Activated naive CD8-positive, alpha-beta T cell treated with anti-CD3 and anti-CD28 coated beads for 36 hours (primary cell): ENCODE measurements at regions not wholly inside any gene's neighbourhood (a gene's known extent, or its start where the extent isn't known, plus 50 kb on each side); places are given as distances from the start of the nearest gene placed in this dataset.
"Not testable (repeated sequence)": the region's sequence is repeated elsewhere in the genome, so short reads cannot be mapped to it uniquely, and the experiment has no call there.

Experiments
- DNase-seq: peaks from one replicate; pipeline ENCODE4 v3.0.0; 2021
- H3K27ac Mint-ChIP-seq: one replicate; pipeline ENCODE4 v1.8.0; 2022; ENCODE audit warnings: mild to moderate bottlenecking, moderate library complexity, mixed read lengths
- H3K27me3 Mint-ChIP-seq: one replicate; pipeline ENCODE4 v1.8.0; 2022; ENCODE audit warnings: mild to moderate bottlenecking, mixed read lengths
- H3K36me3 Mint-ChIP-seq: one replicate; pipeline ENCODE4 v1.8.0; 2021; ENCODE audit warnings: mild to moderate bottlenecking, mixed read lengths
- H3K4me1 Mint-ChIP-seq: one replicate; pipeline ENCODE4 v1.8.0; 2021; ENCODE audit warnings: mixed read lengths
- H3K4me3 Mint-ChIP-seq: one replicate; pipeline ENCODE4 v1.8.0; 2022; ENCODE audit warnings: mild to moderate bottlenecking, moderate library complexity, mixed read lengths
- H3K9me3 Mint-ChIP-seq: one replicate; pipeline ENCODE4 v1.8.0; 2022; ENCODE audit warnings: mixed read lengths

GRCh38 chr6:137933696-137934095, 66.6 kb downstream of the TNFAIP3 start:
- H3K4me1 Mint-ChIP-seq = peaks cover 41% of the 10 kb centered on the region
- DNase-seq = no peak
- no peaks in the 10 kb centered on the region for H3K27me3 Mint-ChIP-seq
- H3K27ac Mint-ChIP-seq = no peak overlapping the region
- no peak overlapping the region for H3K4me3 Mint-ChIP-seq
- peaks cover 13% of the 10 kb centered on the region for H3K9me3 Mint-ChIP-seq
- H3K36me3 Mint-ChIP-seq = peaks cover 23% of the 10 kb centered on the region

- Mint-ChIP-seq H3K27ac (no peak overlapping the region), H3K4me1 (peaks cover 53% of the 10 kb centered on the region), H3K36me3 (peaks cover 29% of the 10 kb centered on the region), H3K4me3 (no peak overlapping the region), H3K9me3 (peaks cover 18% of the 10 kb centered on the region), H3K27me3 (no peaks in the 10 kb centered on the region)
- DNase-seq = no peak
These were observed 69.7 kb downstream of the TNFAIP3 start for GRCh38 chr6:137936798-137937197.

- peaks cover 29% of the 10 kb centered on the region for H3K36me3 Mint-ChIP-seq
- H3K27ac Mint-ChIP-seq = peak overlapping the region; percentile 66
- H3K4me3 Mint-ChIP-seq = no peak overlapping the region
- H3K27me3 Mint-ChIP-seq = no peaks in the 10 kb centered on the region
- H3K4me1 Mint-ChIP-seq = peaks cover 50% of the 10 kb centered on the region
- no peak for DNase-seq
- peaks cover 18% of the 10 kb centered on the region for H3K9me3 Mint-ChIP-seq
These were observed 70.8 kb downstream of the TNFAIP3 start for GRCh38 chr6:137937834-137938233.

- Mint-ChIP-seq H3K9me3 (peaks cover 18% of the 10 kb centered on the region), H3K36me3 (peaks cover 23% of the 10 kb centered on the region), H3K27ac (peak overlapping the region; percentile 61), H3K4me1 (peaks cover 43% of the 10 kb centered on the region), H3K4me3 (no peak overlapping the region), H3K27me3 (no peaks in the 10 kb centered on the region)
- DNase-seq = no peak
These were observed 71.8 kb downstream of the TNFAIP3 start for GRCh38 chr6:137938770-137939379.

- Mint-ChIP-seq H3K9me3 (peaks cover 12% of the 10 kb centered on the region), H3K27ac (no peak overlapping the region), H3K36me3 (peaks cover 15% of the 10 kb centered on the region), H3K27me3 (no peaks in the 10 kb centered on the region), H3K4me1 (peaks cover 51% of the 10 kb centered on the region), H3K4me3 (no peak overlapping the region)
- no peak for DNase-seq
These were observed 74.9 kb downstream of the TNFAIP3 start for GRCh38 chr6:137941995-137942394.

GRCh38 chr6:137942736-137943135, 75.7 kb downstream of the TNFAIP3 start:
- H3K27me3 Mint-ChIP-seq = no peaks in the 10 kb centered on the region
- DNase-seq = no peak
- no peak overlapping the region for H3K4me3 Mint-ChIP-seq
- H3K9me3 Mint-ChIP-seq = peaks cover 12% of the 10 kb centered on the region
- peaks cover 14% of the 10 kb centered on the region for H3K36me3 Mint-ChIP-seq
- peaks cover 51% of the 10 kb centered on the region for H3K4me1 Mint-ChIP-seq
- no peak overlapping the region for H3K27ac Mint-ChIP-seq

- not testable (repeated sequence) for H3K36me3 Mint-ChIP-seq, DNase-seq, H3K4me3 Mint-ChIP-seq, H3K27ac Mint-ChIP-seq, H3K9me3 Mint-ChIP-seq, H3K27me3 Mint-ChIP-seq
- H3K4me1 Mint-ChIP-seq = peaks cover 45% of the 10 kb centered on the region
These were observed 77.3 kb downstream of the TNFAIP3 start for GRCh38 chr6:137944381-137944780.

GRCh38 chr6:137944793-137945498, 77.9 kb downstream of the TNFAIP3 start:
- Mint-ChIP-seq H3K36me3 (no peaks in the 10 kb centered on the region), H3K27ac (no peak overlapping the region), H3K9me3 (no peaks in the 10 kb centered on the region), H3K4me1 (peaks cover 45% of the 10 kb centered on the region), H3K27me3 (no peaks in the 10 kb centered on the region), H3K4me3 (no peak overlapping the region)
- DNase-seq = no peak

- H3K36me3 Mint-ChIP-seq = no peaks in the 10 kb centered on the region
- no peak overlapping the region for H3K4me3 Mint-ChIP-seq
- no peaks in the 10 kb centered on the region for H3K9me3 Mint-ChIP-seq
- H3K4me1 Mint-ChIP-seq = peaks cover 23% of the 10 kb centered on the region
- DNase-seq = no peak
- peak overlapping the region; percentile 60 for H3K27ac Mint-ChIP-seq
- peaks cover 3% of the 10 kb centered on the region for H3K27me3 Mint-ChIP-seq
These were observed 82.8 kb downstream of the TNFAIP3 start for GRCh38 chr6:137949686-137950390.

GRCh38 chr6:137950581-137950980, 83.5 kb downstream of the TNFAIP3 start:
- Mint-ChIP-seq H3K4me3 (no peak overlapping the region), H3K27ac (no peak overlapping the region), H3K27me3 (peaks cover 3% of the 10 kb centered on the region), H3K4me1 (peaks cover 18% of the 10 kb centered on the region), H3K9me3 (no peaks in the 10 kb centered on the region), H3K36me3 (no peaks in the 10 kb centered on the region)
- DNase-seq = no peak

- Mint-ChIP-seq H3K4me1 (peaks cover 16% of the 10 kb centered on the region), H3K27ac (no peak overlapping the region), H3K9me3 (no peaks in the 10 kb centered on the region), H3K27me3 (peaks cover 3% of the 10 kb centered on the region), H3K36me3 (no peaks in the 10 kb centered on the region), H3K4me3 (no peak overlapping the region)
- DNase-seq = no peak
These were observed 84.1 kb downstream of the TNFAIP3 start for GRCh38 chr6:137951064-137951597.

GRCh38 chr6:137952247-137952646, 85.2 kb downstream of the TNFAIP3 start:
- H3K4me1 Mint-ChIP-seq = peaks cover 16% of the 10 kb centered on the region
- no peaks in the 10 kb centered on the region for H3K9me3 Mint-ChIP-seq
- DNase-seq = no peak
- H3K27ac Mint-ChIP-seq = no peak overlapping the region
- no peaks in the 10 kb centered on the region for H3K36me3 Mint-ChIP-seq
- peaks cover 3% of the 10 kb centered on the region for H3K27me3 Mint-ChIP-seq
- H3K4me3 Mint-ChIP-seq = no peak overlapping the region

- Mint-ChIP-seq H3K27me3 (peaks cover 3% of the 10 kb centered on the region), H3K36me3 (no peaks in the 10 kb centered on the region), H3K9me3 (no peaks in the 10 kb centered on the region), H3K4me3 (no peak overlapping the region), H3K4me1 (peaks cover 19% of the 10 kb centered on the region), H3K27ac (no peak overlapping the region)
- no peak for DNase-seq
These were observed 86.7 kb downstream of the TNFAIP3 start for GRCh38 chr6:137953761-137954160.

GRCh38 chr6:137954253-137954652, 87.2 kb downstream of the TNFAIP3 start:
- peaks cover 20% of the 10 kb centered on the region for H3K4me1 Mint-ChIP-seq
- H3K9me3 Mint-ChIP-seq = no peaks in the 10 kb centered on the region
- no peaks in the 10 kb centered on the region for H3K36me3 Mint-ChIP-seq
- no peak for DNase-seq
- no peak overlapping the region for H3K27ac Mint-ChIP-seq
- no peak overlapping the region for H3K4me3 Mint-ChIP-seq
- H3K27me3 Mint-ChIP-seq = peaks cover 3% of the 10 kb centered on the region

GRCh38 chr6:137956098-137956488, 89.0 kb downstream of the TNFAIP3 start:
- DNase-seq = no peak
- no peak overlapping the region for H3K4me3 Mint-ChIP-seq
- H3K9me3 Mint-ChIP-seq = no peaks in the 10 kb centered on the region
- H3K27me3 Mint-ChIP-seq = peaks cover 3% of the 10 kb centered on the region
- no peak overlapping the region for H3K27ac Mint-ChIP-seq
- peaks cover 6% of the 10 kb centered on the region for H3K4me1 Mint-ChIP-seq
- H3K36me3 Mint-ChIP-seq = peaks cover 5% of the 10 kb centered on the region
